Inferior parietal cortex (tissue), 1 donor: ENCODE measurements at regions not wholly inside any gene's neighbourhood (a gene's known extent, or its start where the extent isn't known, plus 50 kb on each side); places are given as distances from the start of the nearest gene placed in this dataset.

Source experiments
- DNase-seq: peaks from one replicate; pipeline ENCODE4 v3.0.0-alpha.2; 2016; ENCODE audit errors: extremely low spot score

DNA sequence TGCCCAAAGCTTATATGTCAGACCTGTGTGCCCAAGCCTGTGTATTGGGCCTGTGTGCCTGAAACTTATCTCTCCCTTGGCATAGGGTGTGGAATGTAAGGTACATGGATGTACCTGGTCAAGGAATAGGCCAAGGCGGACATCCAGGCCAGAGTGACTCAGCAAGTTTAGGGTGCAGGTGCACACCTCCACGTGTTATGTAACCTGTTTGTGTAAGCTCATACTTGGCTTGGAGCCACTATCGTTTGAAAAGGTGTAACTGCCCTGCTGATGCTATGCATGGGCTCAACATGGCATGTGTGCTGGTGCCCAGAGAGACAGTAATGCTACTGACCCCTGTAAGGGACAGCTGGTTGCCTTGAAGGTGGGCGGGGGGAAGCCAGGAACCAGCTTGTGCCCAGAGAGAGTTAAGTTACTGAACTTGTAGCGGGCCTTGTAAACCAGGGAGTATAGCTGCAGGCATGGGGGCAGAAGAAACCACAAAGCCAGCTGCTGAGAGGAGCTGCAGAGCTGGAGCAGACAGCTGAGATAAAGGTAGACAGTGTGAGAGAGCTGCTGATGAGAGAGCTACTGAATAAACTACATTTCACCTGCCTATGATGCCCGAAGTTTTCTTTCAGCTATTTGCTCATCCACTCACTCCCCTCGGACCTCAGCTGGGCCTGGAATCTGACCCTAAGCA lies 656.4 kb upstream of the ZWINT start:
- DNase-seq, result no peak

GRCh38 chr10:57015595-57016318 lies 654.7 kb upstream of the ZWINT start:
- DNase-seq, result no peak

GRCh38 chr10:57015187-57015586 lies 654.1 kb upstream of the ZWINT start:
- DNase-seq, result no peak

GRCh38 chr10:57014758-57015157 lies 653.7 kb upstream of the ZWINT start:
- DNase-seq, result no peak

- DNase-seq, result no peak
Measured at GRCh38 chr10:57008189-57008588, 647.1 kb upstream of the ZWINT start.

DNA sequence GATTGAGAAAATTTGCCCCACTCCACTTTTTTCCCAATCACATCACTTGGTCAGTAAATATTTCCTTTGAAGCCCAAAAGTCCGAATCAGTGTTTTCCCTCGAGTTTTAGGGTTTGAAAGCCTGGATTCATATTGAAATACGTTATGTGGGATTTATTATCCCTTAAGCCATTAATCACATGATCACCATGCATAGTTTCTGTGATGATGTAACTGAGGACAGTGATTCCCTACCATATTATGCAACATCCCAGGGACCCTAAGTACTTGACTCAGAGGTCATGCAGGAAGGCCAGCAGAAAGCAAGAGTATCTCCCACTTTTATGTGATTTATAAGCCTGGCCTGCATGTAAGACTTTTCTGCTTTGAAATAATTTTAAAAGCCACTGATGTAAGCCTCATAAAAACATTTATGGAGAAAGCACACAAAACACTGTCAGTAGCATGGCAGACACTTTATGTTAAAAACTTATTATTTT lies 630.6 kb upstream of the ZWINT start:
- DNase-seq, result no peak

DNA sequence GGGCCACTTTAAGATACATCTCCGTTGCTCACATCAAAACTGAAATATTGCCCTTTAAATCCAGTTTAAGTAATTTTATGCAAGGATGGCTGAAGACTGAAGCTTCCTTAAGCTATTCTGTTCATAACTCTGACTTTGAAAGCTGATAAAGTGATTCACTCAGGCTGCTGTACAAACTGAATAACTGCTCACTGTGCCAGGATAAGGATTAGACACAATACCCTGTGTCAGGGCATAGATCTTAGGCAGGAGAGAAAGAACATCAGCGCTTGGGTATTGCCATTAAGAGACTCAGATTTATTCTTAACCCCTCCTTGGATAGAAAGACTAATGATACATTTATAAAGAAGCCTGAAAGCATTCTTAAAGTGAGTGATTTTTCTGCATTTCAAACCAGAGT lies 614.5 kb upstream of the ZWINT start:
- DNase-seq, result no peak

GRCh38 chr10:56973766-56974165 lies 612.7 kb upstream of the ZWINT start:
- no peak for DNase-seq

DNA sequence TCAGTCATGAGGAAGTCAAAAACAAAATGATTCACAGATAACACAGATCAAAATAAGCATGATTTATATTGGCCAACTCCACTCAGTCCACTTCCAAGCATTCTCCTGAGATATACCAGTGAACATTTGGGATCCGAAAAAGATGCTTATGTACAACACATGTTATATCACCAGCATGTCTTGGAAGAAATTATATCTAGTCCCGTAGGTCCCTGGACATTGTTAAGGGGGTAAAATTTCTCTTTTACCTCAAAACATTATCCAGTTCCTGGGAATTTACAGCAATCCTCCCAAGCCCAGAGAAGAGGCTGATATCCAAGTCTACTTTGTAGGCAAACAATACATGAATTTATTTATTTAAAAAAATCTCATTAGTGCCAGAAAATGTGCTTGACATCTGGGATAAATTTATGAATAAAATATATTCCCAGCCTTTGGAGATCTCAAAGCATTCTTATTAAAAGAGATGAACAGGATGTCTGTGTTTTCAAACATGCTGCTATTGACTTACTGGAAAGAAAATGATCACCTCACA lies 582.2 kb upstream of the ZWINT start:
- DNase-seq, result no peak

GRCh38 chr10:56934515-56934914 lies 573.5 kb upstream of the ZWINT start:
- no peak for DNase-seq

DNA sequence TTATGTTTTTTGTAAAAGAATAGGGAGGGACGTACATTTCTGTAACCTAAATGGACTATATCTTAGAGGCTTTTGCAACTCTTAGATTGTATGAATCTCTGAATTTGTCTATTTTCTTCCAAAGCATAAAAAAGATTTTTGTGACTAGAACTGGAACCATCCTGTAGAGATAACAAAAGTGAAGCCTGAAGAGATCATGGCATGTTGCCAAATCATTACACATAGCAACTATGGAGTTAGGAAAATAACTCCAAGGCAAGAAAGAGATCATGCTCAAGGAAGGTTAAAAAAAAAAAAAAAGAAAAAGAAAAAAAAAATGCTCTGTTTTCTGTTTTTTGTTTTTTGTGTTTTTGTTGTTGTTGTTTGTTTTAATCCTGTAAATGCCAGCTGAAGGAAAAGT lies 567.7 kb upstream of the ZWINT start:
- no peak for DNase-seq

- DNase-seq, result no peak
Measured at GRCh38 chr10:56927701-56928100, 566.6 kb upstream of the ZWINT start.

DNA sequence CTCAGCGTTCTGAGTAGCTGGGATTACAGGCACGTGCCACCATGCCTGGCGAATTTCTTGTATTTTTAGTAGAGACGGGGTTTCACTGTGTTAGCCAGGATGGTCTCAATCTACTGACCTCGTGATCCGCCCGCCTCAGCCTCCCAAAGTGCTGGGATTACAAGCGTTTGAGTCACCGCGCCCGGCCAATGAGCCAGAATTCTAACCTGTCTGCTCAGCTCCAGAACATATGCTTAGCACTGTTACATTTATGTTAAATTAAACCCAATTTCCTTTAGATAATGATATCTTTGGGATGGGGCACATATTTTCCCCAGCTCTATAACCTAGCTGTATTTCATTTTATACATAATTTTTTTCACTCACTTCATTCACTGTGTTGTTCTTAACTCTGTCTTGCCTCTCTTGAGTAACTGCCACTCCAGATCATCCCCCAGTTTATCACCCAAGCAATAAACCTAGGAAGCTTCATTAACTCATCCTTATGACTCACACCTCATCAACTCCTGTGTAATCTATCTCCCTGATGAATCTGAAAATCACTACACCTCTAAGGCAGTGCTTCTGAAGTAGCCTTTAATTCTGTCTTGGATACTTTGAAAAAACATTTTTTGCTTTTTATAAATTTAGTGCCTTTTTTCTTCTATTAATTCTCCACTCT lies 559.7 kb upstream of the ZWINT start:
- DNase-seq, result no peak

DNA sequence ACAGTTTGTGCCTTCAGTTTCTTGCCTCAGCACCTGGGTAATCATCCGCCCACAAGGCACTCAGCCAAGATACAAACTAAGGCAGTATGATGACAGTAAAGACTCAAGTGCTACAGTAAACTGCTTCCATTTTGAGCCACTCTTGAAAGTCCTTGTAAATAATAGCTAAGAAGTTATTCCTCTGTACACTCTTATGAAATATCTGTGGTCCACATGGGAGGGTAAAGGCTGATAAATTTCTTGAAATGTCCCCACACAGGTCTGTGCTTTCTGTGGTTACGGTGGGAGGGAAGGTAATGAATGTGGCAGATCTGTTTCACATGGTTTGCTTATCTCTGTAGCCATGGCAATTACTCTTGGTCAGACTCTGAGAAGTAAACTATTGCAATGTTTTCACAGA lies 551.0 kb upstream of the ZWINT start:
- DNase-seq, result no peak

DNA sequence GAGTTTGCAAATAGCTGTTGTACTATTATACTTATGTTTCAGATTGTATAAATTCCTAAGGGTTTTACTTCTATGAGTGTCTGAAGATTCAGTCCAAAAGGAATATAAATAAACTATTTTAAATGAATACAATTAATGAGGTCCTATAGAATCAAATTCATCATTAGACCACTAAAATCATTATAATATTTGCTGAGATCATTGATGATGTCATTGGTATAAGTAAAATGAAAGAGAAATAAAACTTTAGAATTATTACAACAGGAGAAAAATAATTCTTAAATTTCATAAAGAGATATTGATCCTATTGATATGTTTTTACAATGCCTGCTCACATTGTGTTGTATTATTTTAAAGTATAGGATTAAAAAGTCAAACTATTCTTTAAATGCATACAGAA lies 544.0 kb upstream of the ZWINT start:
- no peak for DNase-seq

- DNase-seq, result no peak
Measured at GRCh38 chr10:56902554-56902953, 541.5 kb upstream of the ZWINT start.

DNA sequence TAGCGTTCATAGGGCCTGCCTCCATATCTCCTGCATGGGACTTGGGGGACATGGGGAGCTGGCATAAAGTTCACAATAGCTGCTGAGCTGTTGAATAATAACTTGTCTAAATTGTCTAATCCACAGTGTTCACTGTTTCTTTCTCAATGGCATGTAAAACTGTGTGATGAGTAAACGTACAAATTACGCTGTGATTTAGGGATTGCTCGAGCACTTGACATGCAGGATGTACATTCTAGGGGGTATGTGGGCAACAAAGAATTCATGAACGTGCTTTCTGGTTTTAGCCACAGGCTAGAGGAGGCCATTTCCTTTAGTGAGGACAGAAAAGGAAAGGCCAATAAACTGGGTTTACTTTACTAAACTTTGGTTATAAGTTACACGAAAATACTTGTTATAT lies 534.2 kb upstream of the ZWINT start:
- DNase-seq, result no peak

GRCh38 chr10:56881218-56881617 lies 520.2 kb upstream of the ZWINT start:
- no peak for DNase-seq

- DNase-seq, result no peak
Measured at GRCh38 chr10:56880606-56881005, 519.5 kb upstream of the ZWINT start.

DNA sequence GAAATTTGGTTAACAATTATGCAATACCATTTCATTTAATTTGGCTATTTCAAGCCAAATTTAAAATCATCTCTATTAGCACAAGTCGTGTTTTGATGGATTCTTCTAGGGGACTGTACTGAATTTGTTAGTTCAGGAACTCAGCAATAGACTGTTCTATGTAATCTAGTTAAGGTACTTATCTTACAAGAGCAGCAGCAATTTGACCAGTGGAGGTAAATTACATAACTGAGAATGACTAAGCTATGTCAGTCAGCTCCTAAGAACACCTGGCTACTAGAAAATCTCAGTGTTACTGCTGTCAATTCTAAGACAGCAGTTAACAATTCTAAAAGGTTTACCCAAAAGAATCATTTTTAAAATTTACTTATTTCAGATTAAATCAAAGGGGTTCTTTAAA lies 513.9 kb upstream of the ZWINT start:
- DNase-seq, result no peak

GRCh38 chr10:56871160-56871668 lies 510.2 kb upstream of the ZWINT start:
- no peak for DNase-seq

- no peak for DNase-seq
Measured at GRCh38 chr10:56867236-56867635, 506.2 kb upstream of the ZWINT start.
